Small intestine (tissue), 7 donors: ENCODE measurements at regions not wholly inside any gene's neighbourhood (a gene's known extent, or its start where the extent isn't known, plus 50 kb on each side); places are given as distances from the start of the nearest gene placed in this dataset.

Source experiments
- DNase-seq, 2 donors: peaks; one replicate each; pipeline versions ENCODE4 v3.0.0 to v3.0.0-alpha.2; 2013
- FAIRE-seq: peaks from 2 replicates; lab custom pipeline; 2012; peaks lifted over from hg19 to GRCh38; lab: Jason Lieb, UNC
- H3K27ac ChIP-seq, 3 donors: one replicate each; pipeline ENCODE4 v1.5.1; 2013; ENCODE audit warnings: low read length in 2 of 3, mild to moderate bottlenecking in 2 of 3, control low read depth in 1 of 3, inconsistent platforms in 1 of 3, low read depth in 1 of 3, moderate library complexity in 1 of 3
- H3K27me3 ChIP-seq, 3 donors: one replicate each; pipeline ENCODE4 v1.6.1; 2013; ENCODE audit warnings: low read length in 3 of 3, inconsistent platforms in 1 of 3; ENCODE audit not compliant: control insufficient read depth in 3 of 3, insufficient read depth in 3 of 3
- H3K36me3 ChIP-seq, 3 donors: one replicate each; pipeline ENCODE4 v1.6.1; 2013; ENCODE audit warnings: low read length in 3 of 3, inconsistent platforms in 1 of 3, low read depth in 1 of 3, mild to moderate bottlenecking in 1 of 3, moderate library complexity in 1 of 3; ENCODE audit not compliant: control insufficient read depth in 3 of 3, insufficient read depth in 2 of 3
- H3K4me1 ChIP-seq, 3 donors: one replicate each; pipeline ENCODE4 v1.6.1; 2013; ENCODE audit warnings: low read length in 2 of 3, inconsistent platforms in 1 of 3, low read depth in 1 of 3, mild to moderate bottlenecking in 1 of 3, moderate library complexity in 1 of 3; ENCODE audit not compliant: control insufficient read depth in 3 of 3, insufficient read depth in 2 of 3
- H3K4me3 ChIP-seq, 3 donors: one replicate each; pipeline ENCODE4 v1.5.1; 2013; ENCODE audit warnings: low read length in 3 of 3, control low read depth in 1 of 3, inconsistent platforms in 1 of 3, low read depth in 1 of 3, mild to moderate bottlenecking in 1 of 3, moderate library complexity in 1 of 3
- H3K9me3 ChIP-seq, 2 donors: one replicate each; pipeline ENCODE4 v1.6.1; 2013; ENCODE audit warnings: low read depth in 1 of 2, low read length in 1 of 2; ENCODE audit not compliant: control insufficient read depth in 2 of 2, insufficient read depth in 1 of 2
- WGBS, 3 donors: extraction: QIAGEN DNeasy Blood & Tissue Kit; methylation state at CpG; one replicate each; pipeline ENCODE4 v1.1.7; 2013; 5-methylcytosine and 5-hydroxymethylcytosine counted together
- donor health status: healthy with polysubstance abuse.
- donor health status: control.
- donor health status: control.
- donor health status: Bipolar disorder and iron deficiency.
- donor health status: healthy.

DNA sequence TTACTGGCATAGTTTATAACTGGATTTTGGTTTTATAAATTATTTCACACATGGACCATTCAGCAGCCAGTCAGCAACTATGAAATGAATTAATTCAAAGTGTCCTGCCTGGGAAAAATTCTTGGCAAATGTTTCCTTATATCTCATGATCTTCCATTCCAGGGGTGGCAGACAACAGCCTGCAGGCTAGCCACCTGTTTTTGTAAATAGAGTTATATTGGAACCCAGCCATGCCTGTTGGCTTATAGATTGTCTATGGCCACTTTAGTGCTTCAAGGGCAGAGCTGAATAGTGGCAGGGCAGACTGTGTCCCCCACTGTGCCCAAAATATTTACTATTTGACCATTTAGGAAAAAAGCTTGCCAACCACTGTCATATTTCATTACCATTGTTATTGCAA, 613.7 kb downstream of the TMEM114 start:
- Histone ChIP-seq H3K27me3 (no peaks in the 10 kb centered on the region), H3K36me3 (no peaks in the 10 kb centered on the region), H3K9me3 (no peaks in the 10 kb centered on the region), H3K27ac (no peak overlapping the region), H3K4me3 (no peak overlapping the region), H3K4me1 (no peaks in the 10 kb centered on the region)
- FAIRE-seq = no peak
- no peak for DNase-seq

DNA sequence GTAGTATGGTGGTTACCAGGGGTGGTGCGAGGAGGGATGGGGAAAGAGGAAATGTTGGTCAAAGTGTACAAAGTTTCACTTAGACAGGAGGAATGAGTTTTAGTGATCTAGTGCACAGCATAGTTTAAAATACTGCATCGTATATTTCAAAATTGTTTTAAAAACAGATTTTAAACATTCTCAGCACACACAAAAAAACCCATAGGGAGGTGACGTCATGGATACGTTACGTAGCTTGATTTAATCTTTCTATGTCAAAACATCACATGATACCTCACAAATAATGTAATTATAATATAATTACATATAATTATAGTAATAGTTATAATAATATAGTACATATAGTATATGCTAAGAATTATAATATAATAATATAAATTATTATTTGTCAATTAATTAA, 614.2 kb downstream of the TMEM114 start:
- Histone ChIP-seq H3K27ac (no peak overlapping the region), H3K9me3 (no peaks in the 10 kb centered on the region), H3K36me3 (no peaks in the 10 kb centered on the region), H3K27me3 (no peaks in the 10 kb centered on the region), H3K4me3 (no peak overlapping the region), H3K4me1 (no peaks in the 10 kb centered on the region)
- DNase-seq (no peak), FAIRE-seq (no peak)
- 88 to 92% (median 91%) methylated on average over 5 of the region's 5 CpGs for WGBS, 3 donors

DNA sequence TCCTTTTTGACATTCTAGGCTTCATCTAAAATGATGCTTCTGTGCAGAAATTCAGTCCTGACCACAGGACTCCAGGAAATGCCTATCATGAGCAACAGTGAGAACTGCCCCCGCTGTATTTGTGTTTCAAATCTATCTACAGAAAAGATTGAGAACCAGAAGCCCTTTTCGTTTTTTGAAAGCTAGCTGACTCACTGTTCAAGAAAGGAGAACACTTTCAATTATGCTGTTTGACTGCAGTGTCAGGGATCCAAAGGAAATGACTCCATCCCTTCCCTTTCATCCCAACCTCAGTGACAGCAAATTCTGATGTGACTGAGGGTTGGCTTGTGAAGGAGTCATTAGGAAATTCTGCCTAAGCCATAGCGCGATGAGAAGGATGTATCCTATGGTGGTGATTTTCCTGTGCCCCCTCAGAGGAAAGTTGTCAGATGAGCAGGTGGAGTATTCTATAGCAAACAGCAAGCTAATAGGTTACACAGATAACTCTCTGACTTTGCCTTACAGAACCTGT, 622.3 kb downstream of the TMEM114 start:
- no peak overlapping the region for H3K4me3 ChIP-seq
- 80 to 85% (median 83%) methylated on average over 4 of the region's 4 CpGs for WGBS, 3 donors
- H3K27me3 ChIP-seq = no peaks in the 10 kb centered on the region
- DNase-seq (no peak), FAIRE-seq (no peak)
- no peaks in the 10 kb centered on the region for H3K9me3 ChIP-seq
- H3K27ac ChIP-seq = no peak overlapping the region
- no peaks in the 10 kb centered on the region for H3K4me1 ChIP-seq
- H3K36me3 ChIP-seq = no peaks in the 10 kb centered on the region

DNA sequence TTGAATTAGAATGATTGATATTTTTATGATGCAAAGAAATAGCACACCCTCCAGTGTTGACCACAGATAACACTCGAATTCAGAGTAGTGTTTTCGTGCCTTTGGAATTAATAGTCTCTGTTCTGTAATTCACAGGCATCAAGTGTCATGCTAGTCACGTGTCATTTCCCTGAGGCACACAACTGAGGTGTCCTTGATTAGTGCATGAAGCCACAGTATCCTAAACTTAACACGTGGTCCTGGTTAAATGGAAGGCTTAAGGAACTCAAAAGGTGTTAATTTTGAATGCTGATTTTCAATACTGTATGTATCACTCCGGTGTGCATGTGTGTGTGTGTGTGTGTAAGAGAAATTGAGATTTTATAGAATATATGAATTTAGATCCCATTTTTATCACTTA, 625.6 kb downstream of the TMEM114 start:
- DNase-seq = no peak
- no peak for FAIRE-seq
- 33 to 62% (median 53%) methylated on average over 5 of the region's 5 CpGs for WGBS, 3 donors

DNA sequence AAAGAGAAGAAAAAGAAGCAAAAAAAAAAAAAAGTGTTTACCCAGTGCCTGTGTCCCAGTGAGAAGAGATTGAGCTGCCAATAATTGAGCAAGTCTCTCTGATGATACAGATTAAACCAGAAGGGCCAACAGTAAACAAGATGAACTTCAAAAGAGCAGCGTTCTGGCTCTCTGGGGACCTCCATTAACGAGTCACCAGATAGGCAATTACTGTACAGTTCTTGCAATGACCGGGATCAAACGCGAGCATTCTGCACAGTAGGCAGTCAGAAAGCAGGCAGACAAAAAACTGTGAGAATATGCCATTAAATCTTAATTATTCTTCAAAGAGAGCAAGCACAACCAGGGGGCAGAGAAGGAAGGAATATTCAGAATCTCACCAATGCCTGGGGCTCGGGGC, 626.1 kb downstream of the TMEM114 start:
- FAIRE-seq (no peak), DNase-seq (no peak)
- WGBS, 3 donors = 48 to 55% (median 53%) methylated on average over 6 of the region's 6 CpGs
- Histone ChIP-seq H3K9me3 (no peaks in the 10 kb centered on the region), H3K4me1 (no peaks in the 10 kb centered on the region), H3K27me3 (no peaks in the 10 kb centered on the region), H3K36me3 (no peaks in the 10 kb centered on the region), H3K27ac (no peak overlapping the region), H3K4me3 (no peak overlapping the region)

More for the DNA sequence above, 625.6 kb downstream of the TMEM114 start:
- H3K4me1 ChIP-seq = no peaks in the 10 kb centered on the region
- no peaks in the 10 kb centered on the region for H3K27me3 ChIP-seq
- no peak overlapping the region for H3K4me3 ChIP-seq
- H3K9me3 ChIP-seq = no peaks in the 10 kb centered on the region
- no peak overlapping the region for H3K27ac ChIP-seq
- no peaks in the 10 kb centered on the region for H3K36me3 ChIP-seq

DNA sequence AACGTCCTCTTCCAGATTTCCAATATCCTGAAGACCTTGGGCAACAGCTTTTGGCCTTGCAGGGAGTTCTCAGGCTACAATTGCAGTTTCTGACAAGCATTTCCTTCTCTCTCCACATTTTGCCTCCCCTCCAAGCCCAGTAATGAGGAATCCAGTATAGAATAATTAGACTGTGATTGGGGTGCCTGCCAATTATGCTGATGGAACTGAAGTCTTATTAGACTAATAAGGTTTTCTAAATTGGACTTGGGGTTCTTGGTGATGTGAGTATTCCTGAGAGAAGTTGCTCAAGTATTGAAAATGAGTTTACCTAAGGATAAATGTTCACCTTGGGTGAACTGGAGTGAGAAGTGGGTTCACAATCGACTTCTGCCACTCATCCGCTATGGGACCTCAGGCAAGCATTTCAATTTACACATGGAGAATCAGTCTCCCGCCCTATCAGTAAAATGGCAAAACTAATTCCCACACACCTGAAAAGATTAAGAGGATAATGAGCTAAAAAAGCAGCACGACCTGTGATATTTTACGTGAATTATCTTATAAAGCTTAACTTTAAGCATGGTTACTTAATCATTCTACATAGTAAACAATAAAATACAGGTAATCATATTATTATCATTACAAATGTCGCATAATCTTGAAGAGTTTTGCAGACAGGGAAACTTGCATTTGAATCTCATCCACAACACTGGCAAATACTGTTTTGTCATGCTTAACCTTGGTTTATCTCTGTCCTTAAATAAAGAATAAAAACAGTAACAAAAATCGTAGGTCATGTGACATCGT, 628.0 kb downstream of the TMEM114 start:
- Histone ChIP-seq H3K9me3 (no peaks in the 10 kb centered on the region), H3K27ac (no peak overlapping the region), H3K4me1 (no peaks in the 10 kb centered on the region), H3K36me3 (no peaks in the 10 kb centered on the region), H3K4me3 (no peak overlapping the region), H3K27me3 (no peaks in the 10 kb centered on the region)
- DNase-seq (no peak), FAIRE-seq (no peak)
- WGBS, 3 donors = 68 to 79% (median 69%) methylated on average over 9 of the region's 9 CpGs

DNA sequence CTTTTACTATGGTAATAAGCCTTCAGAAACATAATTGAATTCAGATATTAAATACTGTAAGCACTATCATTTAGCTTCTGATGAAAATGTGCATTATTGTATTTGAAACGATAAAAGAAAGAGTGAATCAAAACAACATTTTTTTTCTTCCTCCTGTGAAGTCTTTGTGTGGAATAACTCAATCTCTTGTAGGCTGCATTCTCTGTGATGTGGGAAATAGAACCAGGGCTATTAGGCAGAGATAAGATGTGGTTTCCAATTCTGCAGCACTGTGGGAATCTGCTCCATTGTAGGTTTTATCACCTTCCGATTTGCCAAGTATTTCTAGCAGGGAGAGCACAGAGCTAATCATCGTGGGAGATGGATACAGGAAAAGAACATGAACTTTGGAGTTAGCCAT, 624.5 kb downstream of the RBFOX1 start:
- Histone ChIP-seq H3K36me3 (no peaks in the 10 kb centered on the region), H3K9me3 (no peaks in the 10 kb centered on the region), H3K4me3 (no peak overlapping the region), H3K4me1 (no peaks in the 10 kb centered on the region), H3K27me3 (no peaks in the 10 kb centered on the region), H3K27ac (no peak overlapping the region)
- no peak for DNase-seq
- no peak for FAIRE-seq
- 51 to 70% (median 60%) methylated on average over 3 of the region's 3 CpGs for WGBS, 3 donors

DNA sequence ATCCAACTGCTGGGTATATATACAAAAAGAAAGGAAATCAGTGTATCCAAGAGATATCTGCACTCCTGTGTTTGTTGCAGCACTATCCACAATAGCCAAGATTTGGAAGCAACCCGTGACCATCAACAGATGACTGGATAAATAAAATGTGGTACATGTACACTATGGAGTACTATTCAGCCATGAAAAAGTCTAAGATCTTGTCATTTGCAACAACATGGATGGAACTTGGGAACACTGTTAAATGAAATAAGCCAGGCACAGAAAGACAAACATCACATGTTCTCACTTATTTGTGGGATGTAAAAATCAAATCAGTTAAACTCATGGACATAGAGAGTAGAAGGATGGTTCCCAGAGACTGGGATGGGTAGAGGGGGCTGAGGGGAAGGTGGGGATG, 620.7 kb downstream of the RBFOX1 start:
- no peak for FAIRE-seq
- Histone ChIP-seq H3K27me3 (no peaks in the 10 kb centered on the region), H3K9me3 (no peaks in the 10 kb centered on the region)

DNA sequence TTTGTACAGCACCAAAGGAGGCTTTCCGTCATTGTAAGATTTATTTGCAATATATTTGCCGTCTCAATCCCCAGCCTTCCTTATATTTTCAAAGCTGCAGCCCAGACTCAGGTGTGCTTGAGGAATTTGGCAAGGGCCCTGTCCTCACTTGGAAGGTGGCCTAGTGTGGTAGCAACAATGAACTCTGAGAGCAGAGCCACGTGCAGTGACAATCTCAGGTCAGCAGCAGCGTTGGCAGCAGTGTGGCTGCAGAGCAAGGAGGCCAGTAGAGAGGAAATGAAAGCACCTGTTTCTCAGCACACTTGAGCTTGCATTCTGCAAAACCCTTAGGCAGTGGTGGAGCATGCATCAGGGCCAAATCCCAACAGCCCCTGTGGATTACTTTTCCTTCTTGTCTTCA, 613.5 kb downstream of the RBFOX1 start:
- WGBS, 3 donors = 48 to 58% (median 50%) methylated on average over 4 of the region's 4 CpGs
- Histone ChIP-seq H3K9me3 (no peaks in the 10 kb centered on the region), H3K36me3 (no peaks in the 10 kb centered on the region), H3K27me3 (no peaks in the 10 kb centered on the region), H3K4me3 (no peak overlapping the region), H3K27ac (no peak overlapping the region), H3K4me1 (no peaks in the 10 kb centered on the region)
- no peak for FAIRE-seq
- DNase-seq = no peak

More for the DNA sequence above, 620.7 kb downstream of the RBFOX1 start:
- no peak for DNase-seq
- H3K4me3 ChIP-seq = no peak overlapping the region
- no peaks in the 10 kb centered on the region for H3K36me3 ChIP-seq
- no peaks in the 10 kb centered on the region for H3K4me1 ChIP-seq
- WGBS, 3 donors = 71 to 88% (median 80%) methylated on average over 1 of the region's 1 CpG
- no peak overlapping the region for H3K27ac ChIP-seq
